ENCODE measurements at regions not wholly inside any gene's neighbourhood (a gene's known extent, or its start where the extent isn't known, plus 50 kb on each side); places are given as distances from the start of the nearest gene placed in this dataset.

GRCh38 chr11:134876226-134876625 is 464.2 kb upstream of the B3GAT1 start:
- no peak for TF ChIP-seq CTCF (conservative IDR thresholded peaks at IDR 0.05 in 1 of 2, IDR thresholded peaks at IDR 0.05 in 1 of 2; ENCODE audit: low read depth in 1 of 2, low read length in 2 of 2)
- TF ChIP-seq EZH2 (IDR thresholded peaks at IDR 0.05; ENCODE audit: low read length, missing control alignments) = no peak
